MM.1S (cell line): ENCODE measurements at regions not wholly inside any gene's neighbourhood (a gene's known extent, or its start where the extent isn't known, plus 50 kb on each side); places are given as distances from the start of the nearest gene placed in this dataset.

ENCODE experiments used
- DNase-seq: peaks from one replicate; pipeline ENCODE4 v3.0.0-alpha.2; 2015
- H2AFZ ChIP-seq: fragments of 300-600 bp; sonication (generic); 2 replicates; pipeline ENCODE4 v1.6.0; 2016; ENCODE audit warnings: antibody characterized with exemption, low read length
- H3F3A ChIP-seq: fragments of 300-600 bp; sonication (generic); 2 replicates; pipeline ENCODE4 v1.6.1; 2016; ENCODE audit warnings: mild to moderate bottlenecking, antibody characterized with exemption, low read length, moderate library complexity, mixed read lengths; ENCODE audit not compliant: insufficient read depth
- H3K27ac ChIP-seq: fragments of 300-600 bp; sonication (generic); 2 replicates; pipeline ENCODE4 v1.5.1; 2016; ENCODE audit warnings: mild to moderate bottlenecking, low read length
- H3K27me3 ChIP-seq: fragments of 300-600 bp; sonication (generic); replicated peaks from 2 replicates; pipeline ENCODE4 v1.6.0; 2016; ENCODE audit warnings: low read length; ENCODE audit not compliant: insufficient read depth
- H3K36me3 ChIP-seq: fragments of 300-600 bp; sonication (generic); replicated peaks from 2 replicates; pipeline ENCODE4 v1.6.1; 2016; ENCODE audit warnings: mild to moderate bottlenecking, low read length, mixed read lengths; ENCODE audit not compliant: insufficient read depth
- H3K4me1 ChIP-seq: fragments of 300-600 bp; sonication (generic); 2 replicates; pipeline ENCODE4 v1.6.1; 2016; ENCODE audit warnings: low read length, mixed read lengths
- H3K4me2 ChIP-seq: fragments of 300-600 bp; sonication (generic); 2 replicates; pipeline ENCODE4 v1.6.0; 2016; ENCODE audit warnings: low read depth, low read length
- H3K4me3 ChIP-seq: fragments of 300-600 bp; sonication (generic); 2 replicates; pipeline ENCODE4 v1.5.1; 2016; ENCODE audit warnings: low read length, mixed read lengths
- H3K79me2 ChIP-seq: fragments of 300-600 bp; sonication (generic); 2 replicates; pipeline ENCODE4 v1.6.1; 2016; ENCODE audit warnings: mixed run types, low read length, mixed read lengths
- H3K9ac ChIP-seq: fragments of 300-600 bp; sonication (generic); 2 replicates; pipeline ENCODE4 v1.6.1; 2016; ENCODE audit warnings: low read length, mixed read lengths
- H3K9me2 ChIP-seq: fragments of 300-600 bp; sonication (generic); replicated peaks from 2 replicates; pipeline ENCODE4 v1.6.1; 2016; ENCODE audit warnings: mild to moderate bottlenecking, low read length, mixed read lengths; ENCODE audit not compliant: insufficient read depth
- H3K9me3 ChIP-seq: fragments of 300-600 bp; sonication (generic); replicated peaks from 2 replicates; pipeline ENCODE4 v1.6.1; 2016; ENCODE audit warnings: mild to moderate bottlenecking, low read length, mixed read lengths; ENCODE audit not compliant: insufficient read depth
- H4K20me1 ChIP-seq: fragments of 300-600 bp; sonication (generic); 2 replicates; pipeline ENCODE4 v1.6.1; 2016; ENCODE audit warnings: mild to moderate bottlenecking, low read length, moderate library complexity, mixed read lengths; ENCODE audit not compliant: insufficient read depth
- CTCF ChIP-seq: fragments of 300-600 bp; sonication (generic); IDR thresholded peaks from 2 replicates; pipeline ENCODE4 v1.5.1; 2016; ENCODE audit warnings: antibody characterized with exemption, low read length, mixed read lengths
- EZH2 ChIP-seq: fragments of 300-600 bp; sonication (generic); optimal IDR thresholded peaks from 2 replicates; pipeline ENCODE3; 2017; ENCODE audit warnings: low read depth, mild to moderate bottlenecking, antibody characterized with exemption, low read length, mixed read lengths
- EZH2phosphoT487 ChIP-seq: fragments of 300-600 bp; sonication (generic); IDR thresholded peaks from 2 replicates; pipeline ENCODE4 v1.6.1; 2018; ENCODE audit warnings: antibody characterized with exemption, low read length

GRCh38 chr13:90770334-90770733, 577.2 kb upstream of the MIR17HG start:
- Histone ChIP-seq H3K9me2 (no peaks in the 10 kb centered on the region), H4K20me1 (no peaks in the 10 kb centered on the region), H3F3A (no peaks in the 10 kb centered on the region), H3K4me2 (no peak overlapping the region), H3K36me3 (no peaks in the 10 kb centered on the region), H3K9ac (no peak overlapping the region), H3K79me2 (no peaks in the 10 kb centered on the region), H3K4me1 (no peaks in the 10 kb centered on the region), H3K9me3 (no peaks in the 10 kb centered on the region), H3K27ac (no peak overlapping the region), H2AFZ (no peak overlapping the region), H3K4me3 (no peak overlapping the region), H3K27me3 (no peaks in the 10 kb centered on the region)
- TF ChIP-seq EZH2 = no peak
- TF ChIP-seq EZH2phosphoT487 = no peak
- no peak for TF ChIP-seq CTCF
- DNase-seq = no peak

GRCh38 chr13:90773681-90774080, 573.8 kb upstream of the MIR17HG start:
- no peak for TF ChIP-seq EZH2phosphoT487
- no peak for TF ChIP-seq EZH2
- no peak for TF ChIP-seq CTCF
- Histone ChIP-seq H3F3A (no peaks in the 10 kb centered on the region), H3K9ac (no peak overlapping the region), H3K9me2 (no peaks in the 10 kb centered on the region), H3K36me3 (no peaks in the 10 kb centered on the region), H3K9me3 (no peaks in the 10 kb centered on the region), H3K4me1 (no peaks in the 10 kb centered on the region), H3K4me3 (no peak overlapping the region), H3K4me2 (no peak overlapping the region), H3K27me3 (no peaks in the 10 kb centered on the region), H2AFZ (no peak overlapping the region), H3K27ac (no peak overlapping the region), H4K20me1 (no peaks in the 10 kb centered on the region), H3K79me2 (no peaks in the 10 kb centered on the region)
- no peak for DNase-seq

GRCh38 chr13:90776051-90776748, 571.3 kb upstream of the MIR17HG start:
- H3K9me3 ChIP-seq = no peaks in the 10 kb centered on the region
- H3K9ac ChIP-seq = no peak overlapping the region
- no peak overlapping the region for H2AFZ ChIP-seq
- H3K4me1 ChIP-seq = no peaks in the 10 kb centered on the region
- TF ChIP-seq EZH2phosphoT487 = no peak
- TF ChIP-seq EZH2 = no peak
- TF ChIP-seq CTCF = no peak
- H3F3A ChIP-seq = no peaks in the 10 kb centered on the region
- no peak overlapping the region for H3K4me3 ChIP-seq
- H4K20me1 ChIP-seq = no peaks in the 10 kb centered on the region
- H3K9me2 ChIP-seq = no peaks in the 10 kb centered on the region
- no peak overlapping the region for H3K27ac ChIP-seq
- H3K79me2 ChIP-seq = no peaks in the 10 kb centered on the region
- no peak overlapping the region for H3K4me2 ChIP-seq
- no peaks in the 10 kb centered on the region for H3K36me3 ChIP-seq
- no peak for DNase-seq
- no peaks in the 10 kb centered on the region for H3K27me3 ChIP-seq
